SK-N-SH treated with all-trans-retinoic acid at 6 μM for 48 hours (cell line): ENCODE measurements at regions not wholly inside any gene's neighbourhood (a gene's known extent, or its start where the extent isn't known, plus 50 kb on each side); places are given as distances from the start of the nearest gene placed in this dataset.
"Not testable (repeated sequence)": the region's sequence is repeated elsewhere in the genome, so short reads cannot be mapped to it uniquely, and the experiment has no call there.

Experiments
- ATAC-seq: fragments of 200-7000 bp; cut with Tn5 transposase; 3 replicates; pipeline ENCODE4 v1.9.1; 2020; ENCODE audit warnings: mild to moderate bottlenecking, moderate library complexity
- ARNTL ChIP-seq: fragments of 450-650 bp; formaldehyde crosslinking; IDR thresholded peaks from 2 replicates; pipeline ENCODE4 v1.5.0; 2020; ENCODE audit warnings: low read depth, mild to moderate bottlenecking, moderate library complexity, borderline replicate concordance
- BACH2 ChIP-seq: fragments of 250-450 bp; sonication (Bioruptor Pico); IDR thresholded peaks from 2 replicates; pipeline ENCODE4 v1.9.0; 2021; ENCODE audit warnings: mild to moderate bottlenecking, borderline replicate concordance
- CSDC2 ChIP-seq: fragments of 250-450 bp; sonication (Bioruptor Pico); IDR thresholded peaks from 2 replicates; pipeline ENCODE4 v1.5.0; 2020; ENCODE audit warnings: mild to moderate bottlenecking, moderate library complexity
- ESRRG ChIP-seq: fragments of 250-450 bp; sonication (Bioruptor Pico); IDR thresholded peaks from 2 replicates; pipeline ENCODE4 v1.6.1; 2021; ENCODE audit warnings: mild to moderate bottlenecking
- GLIS3 ChIP-seq: fragments of 250-450 bp; sonication (Bioruptor Pico); IDR thresholded peaks from 2 replicates; pipeline ENCODE4 v1.5.0; 2020; ENCODE audit warnings: mild to moderate bottlenecking, moderate library complexity
- ISL1 ChIP-seq: fragments of 250-450 bp; sonication (Bioruptor Pico); IDR thresholded peaks from 2 replicates; pipeline ENCODE4 v2.1.2; 2022; ENCODE audit warnings: mild to moderate bottlenecking, moderate library complexity
- OSR1 ChIP-seq: fragments of 250-450 bp; sonication (Bioruptor Pico); IDR thresholded peaks from 2 replicates; pipeline ENCODE4 v1.8.0; 2022; ENCODE audit warnings: moderate library complexity, mild to moderate bottlenecking, inconsistent platforms
- PPARA ChIP-seq: fragments of 250-450 bp; sonication (Bioruptor Pico); IDR thresholded peaks from 2 replicates; pipeline ENCODE4 v1.5.0; 2020; ENCODE audit warnings: mild to moderate bottlenecking, borderline replicate concordance
- RARB ChIP-seq: fragments of 250-450 bp; sonication (Bioruptor Pico); IDR thresholded peaks from 2 replicates; pipeline ENCODE4 v1.8.0; 2021; ENCODE audit warnings: mild to moderate bottlenecking, moderate library complexity
- TCF4 ChIP-seq: fragments of 250-450 bp; sonication (Bioruptor Pico); IDR thresholded peaks from 2 replicates; pipeline ENCODE4 v1.8.0; 2021; ENCODE audit warnings: mild to moderate bottlenecking, moderate library complexity, borderline replicate concordance
- TOX ChIP-seq: fragments of 250-450 bp; sonication (Bioruptor Pico); IDR thresholded peaks from 2 replicates; pipeline ENCODE4 v1.8.0; 2021; ENCODE audit warnings: mild to moderate bottlenecking, moderate library complexity, borderline replicate concordance
- ZFP3 ChIP-seq: fragments of 250-450 bp; sonication (Bioruptor Pico); IDR thresholded peaks from 2 replicates; pipeline ENCODE4 v1.5.0; 2020; ENCODE audit warnings: mild to moderate bottlenecking, moderate library complexity
- ZFP30 ChIP-seq: fragments of 450-650 bp; formaldehyde crosslinking; IDR thresholded peaks from 2 replicates; pipeline ENCODE4 v1.5.0; 2022; ENCODE audit warnings: mild to moderate bottlenecking, moderate library complexity
- ZNF565 ChIP-seq: fragments of 450-650 bp; formaldehyde crosslinking; conservative IDR thresholded peaks from 2 replicates; pipeline ENCODE4 v1.5.0; 2020; ENCODE audit warnings: low read depth, mild to moderate bottlenecking, moderate library complexity
- ZNF70 ChIP-seq: fragments of 450-650 bp; formaldehyde crosslinking; IDR thresholded peaks from 2 replicates; pipeline ENCODE4 v1.5.0; 2020; ENCODE audit warnings: mild to moderate bottlenecking, moderate library complexity
- ZNF8 ChIP-seq: fragments of 450-650 bp; formaldehyde crosslinking; IDR thresholded peaks from 2 replicates; pipeline ENCODE4 v1.5.0; 2020; ENCODE audit warnings: mild to moderate bottlenecking, moderate library complexity
- TF ChIP-seq, protein P1 (sequence below): fragments of 250-450 bp; sonication (Bioruptor Pico); IDR thresholded peaks from 2 replicates; pipeline ENCODE4 v1.5.1; 2020; ENCODE audit warnings: low read depth, mild to moderate bottlenecking, moderate library complexity
- TF ChIP-seq, protein P2 (sequence below): fragments of 250-450 bp; sonication (Bioruptor Pico); IDR thresholded peaks from 2 replicates; pipeline ENCODE4 v1.5.0; 2020; ENCODE audit warnings: mild to moderate bottlenecking, moderate library complexity
- TF ChIP-seq, protein P3 (sequence below): fragments of 250-450 bp; sonication (Bioruptor Pico); IDR thresholded peaks from 2 replicates; pipeline ENCODE4 v1.8.0; 2021; ENCODE audit warnings: low read depth, mild to moderate bottlenecking, moderate library complexity, borderline replicate concordance
- TF ChIP-seq, protein P4 (sequence below): fragments of 250-450 bp; sonication (Bioruptor Pico); IDR thresholded peaks from 2 replicates; pipeline ENCODE4 v1.8.0; 2020; ENCODE audit warnings: mild to moderate bottlenecking, moderate library complexity, borderline replicate concordance

DNA sequence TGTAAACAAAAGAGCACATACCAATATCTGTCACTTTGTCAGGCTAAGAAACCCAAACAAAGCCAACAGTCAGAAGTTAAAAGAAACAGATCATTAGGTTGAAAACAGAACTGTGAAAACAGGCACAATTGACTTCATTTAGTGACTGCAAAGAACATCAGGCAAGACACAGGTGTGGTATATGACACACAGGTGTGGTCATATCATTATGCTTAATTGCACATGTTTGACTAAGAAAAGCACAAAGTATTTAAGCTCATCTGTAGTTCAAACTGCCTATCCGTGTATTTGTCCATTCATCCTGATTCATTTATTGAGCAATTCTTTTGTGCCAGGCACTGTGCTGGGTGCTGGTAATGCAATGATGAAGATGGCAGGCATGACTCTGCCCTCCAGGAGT lies 150.7 kb downstream of the DEFB131A start:
- ATAC-seq: no peak
- TF ChIP-seq GLIS3 (CRISPR knock-in tag): no peak
- TF ChIP-seq BACH2 (CRISPR knock-in tag): no peak
- no peak for TF ChIP-seq ESRRG (CRISPR knock-in tag)
- TF ChIP-seq TCF4: no peak
- TF ChIP-seq ZFP3 (CRISPR knock-in tag): no peak
- TF ChIP-seq ZNF565 (CRISPR knock-in tag): no peak
- TF ChIP-seq PPARA: no peak
- TF ChIP-seq, protein P1, sequence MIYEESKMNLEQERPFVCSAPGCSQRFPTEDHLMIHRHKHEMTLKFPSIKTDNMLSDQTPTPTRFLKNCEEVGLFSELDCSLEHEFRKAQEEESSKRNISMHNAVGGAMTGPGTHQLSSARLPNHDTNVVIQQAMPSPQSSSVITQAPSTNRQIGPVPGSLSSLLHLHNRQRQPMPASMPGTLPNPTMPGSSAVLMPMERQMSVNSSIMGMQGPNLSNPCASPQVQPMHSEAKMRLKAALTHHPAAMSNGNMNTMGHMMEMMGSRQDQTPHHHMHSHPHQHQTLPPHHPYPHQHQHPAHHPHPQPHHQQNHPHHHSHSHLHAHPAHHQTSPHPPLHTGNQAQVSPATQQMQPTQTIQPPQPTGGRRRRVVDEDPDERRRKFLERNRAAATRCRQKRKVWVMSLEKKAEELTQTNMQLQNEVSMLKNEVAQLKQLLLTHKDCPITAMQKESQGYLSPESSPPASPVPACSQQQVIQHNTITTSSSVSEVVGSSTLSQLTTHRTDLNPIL (CRISPR knock-in tag): no peak
- no peak for TF ChIP-seq ZNF70 (CRISPR knock-in tag)
- TF ChIP-seq CSDC2: no peak
- TF ChIP-seq, protein P2, sequence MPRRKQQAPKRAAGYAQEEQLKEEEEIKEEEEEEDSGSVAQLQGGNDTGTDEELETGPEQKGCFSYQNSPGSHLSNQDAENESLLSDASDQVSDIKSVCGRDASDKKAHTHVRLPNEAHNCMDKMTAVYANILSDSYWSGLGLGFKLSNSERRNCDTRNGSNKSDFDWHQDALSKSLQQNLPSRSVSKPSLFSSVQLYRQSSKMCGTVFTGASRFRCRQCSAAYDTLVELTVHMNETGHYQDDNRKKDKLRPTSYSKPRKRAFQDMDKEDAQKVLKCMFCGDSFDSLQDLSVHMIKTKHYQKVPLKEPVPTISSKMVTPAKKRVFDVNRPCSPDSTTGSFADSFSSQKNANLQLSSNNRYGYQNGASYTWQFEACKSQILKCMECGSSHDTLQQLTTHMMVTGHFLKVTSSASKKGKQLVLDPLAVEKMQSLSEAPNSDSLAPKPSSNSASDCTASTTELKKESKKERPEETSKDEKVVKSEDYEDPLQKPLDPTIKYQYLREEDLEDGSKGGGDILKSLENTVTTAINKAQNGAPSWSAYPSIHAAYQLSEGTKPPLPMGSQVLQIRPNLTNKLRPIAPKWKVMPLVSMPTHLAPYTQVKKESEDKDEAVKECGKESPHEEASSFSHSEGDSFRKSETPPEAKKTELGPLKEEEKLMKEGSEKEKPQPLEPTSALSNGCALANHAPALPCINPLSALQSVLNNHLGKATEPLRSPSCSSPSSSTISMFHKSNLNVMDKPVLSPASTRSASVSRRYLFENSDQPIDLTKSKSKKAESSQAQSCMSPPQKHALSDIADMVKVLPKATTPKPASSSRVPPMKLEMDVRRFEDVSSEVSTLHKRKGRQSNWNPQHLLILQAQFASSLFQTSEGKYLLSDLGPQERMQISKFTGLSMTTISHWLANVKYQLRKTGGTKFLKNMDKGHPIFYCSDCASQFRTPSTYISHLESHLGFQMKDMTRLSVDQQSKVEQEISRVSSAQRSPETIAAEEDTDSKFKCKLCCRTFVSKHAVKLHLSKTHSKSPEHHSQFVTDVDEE: no peak
- TF ChIP-seq ZFP30 (CRISPR knock-in tag): no peak
- no peak for TF ChIP-seq OSR1 (CRISPR knock-in tag)
- TF ChIP-seq RARB (CRISPR knock-in tag): no peak

DNA sequence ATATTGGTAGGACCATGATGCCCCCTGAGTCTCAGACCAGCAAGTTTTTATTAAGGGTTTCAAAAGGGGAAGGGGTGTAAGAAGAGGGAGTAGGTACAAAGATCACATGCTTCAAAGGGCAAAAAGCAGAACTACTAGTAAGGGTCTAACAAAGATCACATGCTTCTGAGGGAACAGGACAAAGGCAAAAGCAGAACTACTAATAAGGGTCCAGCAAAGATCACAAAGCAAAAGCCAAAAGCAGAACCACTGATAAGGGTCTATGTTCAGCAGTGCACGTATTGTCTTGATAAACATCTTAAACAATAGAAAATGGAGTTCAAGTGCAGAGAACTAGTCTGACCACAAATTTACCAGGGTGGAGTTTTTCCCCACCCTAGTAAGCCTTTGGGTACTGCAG lies 151.3 kb downstream of the DEFB131A start:
- ATAC-seq: not testable (repeated sequence)

DNA sequence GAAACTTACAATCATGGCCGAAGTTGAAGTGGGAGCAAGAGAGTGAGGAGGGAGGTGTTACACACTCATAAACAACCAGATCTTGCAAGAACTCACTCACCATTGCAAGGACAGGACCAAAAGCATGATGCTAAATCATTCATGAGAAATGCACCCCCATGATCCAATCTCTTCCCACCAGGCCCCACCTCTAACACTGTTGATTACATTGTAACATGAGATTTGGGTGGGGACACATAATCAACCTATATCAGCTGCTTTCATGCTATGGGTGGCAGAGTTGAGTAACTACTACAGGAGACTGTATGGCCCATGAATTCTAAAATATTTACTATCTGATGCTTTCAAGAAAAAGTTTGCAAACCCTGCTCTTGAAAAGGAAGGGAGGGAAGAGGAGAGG lies 155.1 kb downstream of the DEFB131A start:
- no peak for ATAC-seq
- TF ChIP-seq, protein P1 (CRISPR knock-in tag): no peak
- no peak for TF ChIP-seq GLIS3 (CRISPR knock-in tag)
- no peak for TF ChIP-seq TOX (CRISPR knock-in tag)
- TF ChIP-seq ISL1: no peak
- no peak for TF ChIP-seq ZNF8
- no peak for TF ChIP-seq ARNTL (CRISPR knock-in tag)

DNA sequence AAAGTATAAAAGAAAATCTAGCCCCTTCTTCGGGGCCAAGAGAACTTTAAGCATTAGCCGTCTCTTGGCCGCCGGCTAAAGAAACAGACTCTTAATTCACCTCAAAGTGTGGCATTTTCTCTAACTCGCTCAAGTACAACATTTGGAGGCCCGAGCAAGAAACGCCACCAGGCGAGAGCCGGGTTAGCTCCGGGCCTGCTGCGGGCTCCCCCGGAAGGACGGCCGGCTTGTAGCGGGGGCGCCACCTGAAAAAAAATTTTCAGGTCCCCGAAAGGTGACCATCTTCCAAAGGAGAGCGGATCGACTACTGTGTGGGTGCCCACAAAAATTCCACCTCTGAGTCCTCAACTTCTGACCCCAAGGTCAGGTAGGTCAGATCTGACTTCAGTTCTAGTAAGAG lies 156.0 kb downstream of the DEFB131A start:
- TF ChIP-seq ISL1 (no peak), ZNF70 (CRISPR knock-in tag) (no peak), OSR1 (CRISPR knock-in tag) (no peak), TOX (CRISPR knock-in tag) (no peak), ZFP3 (CRISPR knock-in tag) (no peak), ZNF565 (CRISPR knock-in tag) (no peak), GLIS3 (CRISPR knock-in tag) (no peak), CSDC2 (no peak), RARB (CRISPR knock-in tag) (no peak), TCF4 (no peak), ZFP30 (CRISPR knock-in tag) (no peak), ESRRG (CRISPR knock-in tag) (no peak), ARNTL (CRISPR knock-in tag) (no peak), BACH2 (CRISPR knock-in tag) (no peak)
- TF ChIP-seq, protein P3, sequence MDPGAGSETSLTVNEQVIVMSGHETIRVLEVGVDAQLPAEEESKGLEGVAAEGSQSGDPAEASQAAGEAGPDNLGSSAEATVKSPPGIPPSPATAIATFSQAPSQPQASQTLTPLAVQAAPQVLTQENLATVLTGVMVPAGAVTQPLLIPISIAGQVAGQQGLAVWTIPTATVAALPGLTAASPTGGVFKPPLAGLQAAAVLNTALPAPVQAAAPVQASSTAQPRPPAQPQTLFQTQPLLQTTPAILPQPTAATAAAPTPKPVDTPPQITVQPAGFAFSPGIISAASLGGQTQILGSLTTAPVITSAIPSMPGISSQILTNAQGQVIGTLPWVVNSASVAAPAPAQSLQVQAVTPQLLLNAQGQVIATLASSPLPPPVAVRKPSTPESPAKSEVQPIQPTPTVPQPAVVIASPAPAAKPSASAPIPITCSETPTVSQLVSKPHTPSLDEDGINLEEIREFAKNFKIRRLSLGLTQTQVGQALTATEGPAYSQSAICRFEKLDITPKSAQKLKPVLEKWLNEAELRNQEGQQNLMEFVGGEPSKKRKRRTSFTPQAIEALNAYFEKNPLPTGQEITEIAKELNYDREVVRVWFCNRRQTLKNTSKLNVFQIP (CRISPR knock-in tag): no peak
- TF ChIP-seq, protein P1 (CRISPR knock-in tag): no peak
- TF ChIP-seq, protein P2: no peak
- TF ChIP-seq, protein P4, sequence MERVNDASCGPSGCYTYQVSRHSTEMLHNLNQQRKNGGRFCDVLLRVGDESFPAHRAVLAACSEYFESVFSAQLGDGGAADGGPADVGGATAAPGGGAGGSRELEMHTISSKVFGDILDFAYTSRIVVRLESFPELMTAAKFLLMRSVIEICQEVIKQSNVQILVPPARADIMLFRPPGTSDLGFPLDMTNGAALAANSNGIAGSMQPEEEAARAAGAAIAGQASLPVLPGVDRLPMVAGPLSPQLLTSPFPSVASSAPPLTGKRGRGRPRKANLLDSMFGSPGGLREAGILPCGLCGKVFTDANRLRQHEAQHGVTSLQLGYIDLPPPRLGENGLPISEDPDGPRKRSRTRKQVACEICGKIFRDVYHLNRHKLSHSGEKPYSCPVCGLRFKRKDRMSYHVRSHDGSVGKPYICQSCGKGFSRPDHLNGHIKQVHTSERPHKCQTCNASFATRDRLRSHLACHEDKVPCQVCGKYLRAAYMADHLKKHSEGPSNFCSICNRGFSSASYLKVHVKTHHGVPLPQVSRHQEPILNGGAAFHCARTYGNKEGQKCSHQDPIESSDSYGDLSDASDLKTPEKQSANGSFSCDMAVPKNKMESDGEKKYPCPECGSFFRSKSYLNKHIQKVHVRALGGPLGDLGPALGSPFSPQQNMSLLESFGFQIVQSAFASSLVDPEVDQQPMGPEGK (CRISPR knock-in tag): no peak
- no peak for ATAC-seq
